ENCODE measurements at regions not wholly inside any gene's neighbourhood (a gene's known extent, or its start where the extent isn't known, plus 50 kb on each side); places are given as distances from the start of the nearest gene placed in this dataset.

DNA sequence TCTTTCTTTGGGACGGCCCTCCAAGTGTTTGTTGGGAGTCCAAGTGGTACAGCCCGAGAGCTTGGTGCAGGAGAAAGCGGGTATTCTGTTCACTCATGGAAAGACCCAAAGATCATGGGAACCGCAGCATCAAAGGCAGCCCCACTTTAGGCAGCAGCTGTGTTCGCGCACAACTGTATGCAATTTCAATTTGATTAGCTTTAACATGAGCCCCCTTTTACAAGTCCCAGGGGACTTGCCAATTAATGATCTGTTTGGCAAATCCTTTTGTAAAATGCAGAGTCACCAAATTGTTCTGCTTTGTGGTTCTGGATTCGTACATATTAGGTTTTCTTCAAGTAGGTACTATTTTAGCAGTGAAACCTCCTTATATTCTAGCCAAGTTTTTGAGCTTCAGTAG is 217.7 kb downstream of the AACS start:
- no peak overlapping the region for H2BK15ac ChIP-seq (ENCODE audit: low read depth, low read length)
- peaks cover 23% of the 10 kb centered on the region for H3K27me3 Mint-ChIP-seq (ENCODE audit: low read depth)
- H2BK12ac ChIP-seq (ENCODE audit: insufficient read length, low read depth, low read length): no peak overlapping the region
- H3K23ac ChIP-seq (ENCODE audit: insufficient read length, low read depth, low read length): no peak overlapping the region
- no peak overlapping the region for H3T11ph ChIP-seq (ENCODE audit: low read length)
- H3K18ac ChIP-seq (ENCODE audit: insufficient read length, low read depth, low read length): no peak overlapping the region
- peaks cover 0 to 29% (median 11%) of the 10 kb centered on the region in 3 experiments; a peak in 6 of 7 replicates for H3K36me3 Mint-ChIP-seq (ENCODE audit: insufficient read depth in 1 of 3, low read depth in 3 of 3)
- H3K23me2 ChIP-seq (ENCODE audit: insufficient read length, low read depth, low read length, poor library complexity, severe bottlenecking): no peaks in the 10 kb centered on the region
- H2BK5ac ChIP-seq (ENCODE audit: insufficient read length, low read length): no peak overlapping the region
- no peaks in the 10 kb centered on the region for H3K79me1 ChIP-seq (ENCODE audit: insufficient read depth, low read depth, low read length, poor library complexity, severe bottlenecking)
- no peaks in the 10 kb centered on the region for H3K79me2 ChIP-seq (ENCODE audit: insufficient read depth, low read length)
- H4K5ac ChIP-seq (ENCODE audit: insufficient read length, low read depth, low read length): no peak overlapping the region
- H3K27ac Mint-ChIP-seq: no peak overlapping the region
- WGBS (ENCODE audit: extremely low coverage, insufficient read length, low lambda C conversion rate): no CpG with 5 or more reads among the region's 7 CpGs
- no peak for DNase-seq
- H4K8ac ChIP-seq (replicated peaks; ENCODE audit: insufficient read length, low read depth, low read length): no peak overlapping the region
- H3K27ac ChIP-seq (ENCODE audit: insufficient read length, low read depth, low read length): no peak overlapping the region
- no peak overlapping the region for H3K4me3 Mint-ChIP-seq
- no peak overlapping the region for H2BK120ac ChIP-seq (ENCODE audit: low read depth, low read length, poor library complexity, severe bottlenecking)
- H4K20me1 ChIP-seq (ENCODE audit: control insufficient read depth, insufficient read depth, insufficient read length): no peaks in the 10 kb centered on the region
- H2AFZ ChIP-seq (ENCODE audit: low read length): no peak overlapping the region
- no peak overlapping the region for H2BK20ac ChIP-seq (ENCODE audit: low read depth, low read length, poor library complexity, severe bottlenecking)
- peaks cover 4% of the 10 kb centered on the region; the same call in 1 of the 2 replicates for H3K4me1 ChIP-seq (ENCODE audit: insufficient read depth, low read length)
- no peak overlapping the region for H3K9ac ChIP-seq (ENCODE audit: extremely low read depth, insufficient read length, low read length)
- H3K14ac ChIP-seq (ENCODE audit: insufficient read depth, low read length): no peak overlapping the region
- H3K4me2 ChIP-seq (ENCODE audit: insufficient read depth, insufficient read length, low read length): no peak overlapping the region
- no peaks in the 10 kb centered on the region for H3K27me3 ChIP-seq (ENCODE audit: insufficient read depth, low read length)
- TF ChIP-seq, protein P1, sequence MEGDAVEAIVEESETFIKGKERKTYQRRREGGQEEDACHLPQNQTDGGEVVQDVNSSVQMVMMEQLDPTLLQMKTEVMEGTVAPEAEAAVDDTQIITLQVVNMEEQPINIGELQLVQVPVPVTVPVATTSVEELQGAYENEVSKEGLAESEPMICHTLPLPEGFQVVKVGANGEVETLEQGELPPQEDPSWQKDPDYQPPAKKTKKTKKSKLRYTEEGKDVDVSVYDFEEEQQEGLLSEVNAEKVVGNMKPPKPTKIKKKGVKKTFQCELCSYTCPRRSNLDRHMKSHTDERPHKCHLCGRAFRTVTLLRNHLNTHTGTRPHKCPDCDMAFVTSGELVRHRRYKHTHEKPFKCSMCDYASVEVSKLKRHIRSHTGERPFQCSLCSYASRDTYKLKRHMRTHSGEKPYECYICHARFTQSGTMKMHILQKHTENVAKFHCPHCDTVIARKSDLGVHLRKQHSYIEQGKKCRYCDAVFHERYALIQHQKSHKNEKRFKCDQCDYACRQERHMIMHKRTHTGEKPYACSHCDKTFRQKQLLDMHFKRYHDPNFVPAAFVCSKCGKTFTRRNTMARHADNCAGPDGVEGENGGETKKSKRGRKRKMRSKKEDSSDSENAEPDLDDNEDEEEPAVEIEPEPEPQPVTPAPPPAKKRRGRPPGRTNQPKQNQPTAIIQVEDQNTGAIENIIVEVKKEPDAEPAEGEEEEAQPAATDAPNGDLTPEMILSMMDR (conservative IDR thresholded peaks at IDR 0.05): no peak
- no peak overlapping the region for H3K4ac ChIP-seq (ENCODE audit: low read depth, low read length)
- peaks cover 18 to 22% of the 10 kb centered on the region in 2 experiments for H3K4me1 Mint-ChIP-seq
- H2AK5ac ChIP-seq (ENCODE audit: insufficient read length, low read length): no peak overlapping the region
- no peak overlapping the region for H3K56ac ChIP-seq (ENCODE audit: insufficient read length, low read depth, low read length)
- H3K9me3 Mint-ChIP-seq: peaks cover 2 to 4% of the 10 kb centered on the region in 2 experiments; a peak in 2 of 5 replicates
- no peaks in the 10 kb centered on the region for H3K9me3 ChIP-seq (ENCODE audit: control insufficient read depth, low read depth, low read length)
- no peak overlapping the region for H4K91ac ChIP-seq (ENCODE audit: insufficient read length, low read depth, low read length)

Measured in H9 (cell line).